ENCODE measurements at regions not wholly inside any gene's neighbourhood (a gene's known extent, or its start where the extent isn't known, plus 50 kb on each side); places are given as distances from the start of the nearest gene placed in this dataset.

GRCh38 chr22:27269751-27270543 is 531.6 kb downstream of the MN1 start:
- Histone ChIP-seq H2AK5ac (ENCODE audit: low read depth, low read length) (no peak overlapping the region), H3K4me1 (replicated peaks in 1 of 4; ENCODE audit: control insufficient read depth in 3 of 4, insufficient read depth in 4 of 4, low read length in 3 of 4) (peaks cover 0 to 6% (median 2%) of the 10 kb centered on the region in 4 experiments; a peak in 3 of 7 replicates), H3K4me2 (ENCODE audit: insufficient read depth in 1 of 2, low read depth in 2 of 2, low read length in 2 of 2) (no peak overlapping the region), H3K4ac (replicated peaks; ENCODE audit: insufficient read length, low read depth, low read length) (no peak overlapping the region), H3K18ac (ENCODE audit: extremely low read depth, low read length) (no peak overlapping the region), H4K20me1 (replicated peaks in 1 of 2; ENCODE audit: control insufficient read depth in 1 of 2, insufficient read depth in 2 of 2, low read length in 2 of 2) (no peaks in the 10 kb centered on the region), H3K9ac (replicated peaks in 1 of 4; ENCODE audit: extremely low read depth in 1 of 4, low read depth in 3 of 4, low read length in 3 of 4) (no peak overlapping the region), H4K8ac (ENCODE audit: extremely low read depth, insufficient read depth, low read length) (no peak overlapping the region), H3K27ac (ENCODE audit: low read depth, low read length) (no peak overlapping the region), H2BK20ac (ENCODE audit: low read length) (no peak overlapping the region), H3K27me3 (replicated peaks in 1 of 4; ENCODE audit: control insufficient read depth in 3 of 4, extremely low read depth in 1 of 4, insufficient read depth in 3 of 4, low read length in 3 of 4) (no peaks in the 10 kb centered on the region), H2BK5ac (ENCODE audit: low read depth, low read length) (no peak overlapping the region), H2BK15ac (ENCODE audit: low read length) (no peak overlapping the region), H2BK120ac (replicated peaks; ENCODE audit: low read depth, low read length) (no peak overlapping the region), H4K91ac (replicated peaks; ENCODE audit: insufficient read length, low read length) (no peak overlapping the region), H3K36me3 (ENCODE audit: control insufficient read depth in 2 of 4, insufficient read depth in 4 of 4, low read length in 3 of 4) (no peaks in the 10 kb centered on the region), H3K79me1 (ENCODE audit: low read depth, low read length) (no peaks in the 10 kb centered on the region), H3K23ac (ENCODE audit: insufficient read length) (no peak overlapping the region), H4K5ac (ENCODE audit: insufficient read length, low read depth, low read length) (no peak overlapping the region), H3K23me2 (ENCODE audit: low read depth, low read length) (no peaks in the 10 kb centered on the region), H2AFZ (ENCODE audit: low read length) (no peak overlapping the region), H2BK12ac (ENCODE audit: low read depth, low read length) (no peak overlapping the region), H3K14ac (ENCODE audit: insufficient read length) (no peak overlapping the region), H3K4me3 (ENCODE audit: extremely low read depth in 1 of 4, insufficient read depth in 2 of 4, low read depth in 3 of 4, low read length in 4 of 4) (no peak overlapping the region), H3K9me3 (ENCODE audit: insufficient read depth in 2 of 2, low read depth in 1 of 2, low read length in 1 of 2) (no peaks in the 10 kb centered on the region), H3K79me2 (ENCODE audit: control insufficient read depth in 1 of 2, insufficient read depth in 2 of 2, low read length in 2 of 2) (no peaks in the 10 kb centered on the region), H3K56ac (replicated peaks; ENCODE audit: insufficient read length, low read depth, low read length) (no peak overlapping the region)
- CTCF ChIA-PET (ENCODE audit: partially characterized antibody): interaction anchor here (0.9 to 1.3 kb wide), 4 partner anchors 11 to 118 kb away, joined by 3 read pairs; no protein-coding TSS in a partner anchor
- POLR2A ChIA-PET (ENCODE audit: partially characterized antibody): no interaction called here
- FAIRE-seq (no peak), DNase-seq (ENCODE audit: low read depth in 1 of 2, low spot score in 2 of 2) (no peak)
- 79% methylated on average over 5 of the region's 5 CpGs; no CpG with 5 or more reads in 1 of the 2 experiments for WGBS, 2 experiments (ENCODE audit: extremely low coverage in 1 of 2, insufficient coverage in 1 of 2, insufficient read length in 1 of 2, insufficient replicate concordance in 2 of 2, low coverage in 1 of 2, low lambda C conversion rate in 2 of 2, missing lambda C conversion rate in 1 of 2)
- TF ChIP-seq SIX5 (IDR thresholded peaks at IDR 0.05; ENCODE audit: low read depth, low read length) (no peak), HDAC6 (IDR thresholded peaks at IDR 0.05; ENCODE audit: low read depth, low read length) (no peak), FOSL1 (IDR thresholded peaks at IDR 0.05; ENCODE audit: insufficient read depth, low read depth, low read length) (no peak), GABPA (IDR thresholded peaks at IDR 0.05; ENCODE audit: borderline replicate concordance, insufficient read depth, low read length) (no peak), RXRA (IDR thresholded peaks at IDR 0.05; ENCODE audit: insufficient read depth, low read depth, low read length) (no peak), RNF2 (IDR thresholded peaks at IDR 0.05; ENCODE audit: borderline replicate concordance, low read depth, low read length, missing control alignments, poor library complexity, severe bottlenecking) (no peak), SIN3A (conservative IDR thresholded peaks at IDR 0.05 in 1 of 2, IDR thresholded peaks at IDR 0.05 in 1 of 2; ENCODE audit: low read depth in 1 of 2, low read length in 2 of 2) (no peak), ASH2L (IDR thresholded peaks at IDR 0.05; ENCODE audit: low read length) (no peak)

All from H1 (cell line).